ENCODE measurements at regions not wholly inside any gene's neighbourhood (a gene's known extent, or its start where the extent isn't known, plus 50 kb on each side); places are given as distances from the start of the nearest gene placed in this dataset.

GRCh38 chr16:79534143-79534542 lies 66.4 kb downstream of the MAF start:
- TF ChIP-seq, protein P1, sequence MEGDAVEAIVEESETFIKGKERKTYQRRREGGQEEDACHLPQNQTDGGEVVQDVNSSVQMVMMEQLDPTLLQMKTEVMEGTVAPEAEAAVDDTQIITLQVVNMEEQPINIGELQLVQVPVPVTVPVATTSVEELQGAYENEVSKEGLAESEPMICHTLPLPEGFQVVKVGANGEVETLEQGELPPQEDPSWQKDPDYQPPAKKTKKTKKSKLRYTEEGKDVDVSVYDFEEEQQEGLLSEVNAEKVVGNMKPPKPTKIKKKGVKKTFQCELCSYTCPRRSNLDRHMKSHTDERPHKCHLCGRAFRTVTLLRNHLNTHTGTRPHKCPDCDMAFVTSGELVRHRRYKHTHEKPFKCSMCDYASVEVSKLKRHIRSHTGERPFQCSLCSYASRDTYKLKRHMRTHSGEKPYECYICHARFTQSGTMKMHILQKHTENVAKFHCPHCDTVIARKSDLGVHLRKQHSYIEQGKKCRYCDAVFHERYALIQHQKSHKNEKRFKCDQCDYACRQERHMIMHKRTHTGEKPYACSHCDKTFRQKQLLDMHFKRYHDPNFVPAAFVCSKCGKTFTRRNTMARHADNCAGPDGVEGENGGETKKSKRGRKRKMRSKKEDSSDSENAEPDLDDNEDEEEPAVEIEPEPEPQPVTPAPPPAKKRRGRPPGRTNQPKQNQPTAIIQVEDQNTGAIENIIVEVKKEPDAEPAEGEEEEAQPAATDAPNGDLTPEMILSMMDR (CRISPR knock-in tag; IDR thresholded peaks at IDR 0.05) = no peak
- TF ChIP-seq POLR2AphosphoS2 (IDR thresholded peaks at IDR 0.05; ENCODE audit: low read depth, low read length) = no peak
- no peak for TF ChIP-seq ZBTB44 (CRISPR knock-in tag; IDR thresholded peaks at IDR 0.05)
- TF ChIP-seq CREB1 (IDR thresholded peaks at IDR 0.05) = no peak
- TF ChIP-seq CREB1 (CRISPR knock-in tag; IDR thresholded peaks at IDR 0.05) = no peak
- TF ChIP-seq HES4 (CRISPR knock-in tag; IDR thresholded peaks at IDR 0.05; ENCODE audit: borderline replicate concordance) = no peak
- no peak for TF ChIP-seq ZNF274 (CRISPR knock-in tag; IDR thresholded peaks at IDR 0.05)
- TF ChIP-seq, protein P2, sequence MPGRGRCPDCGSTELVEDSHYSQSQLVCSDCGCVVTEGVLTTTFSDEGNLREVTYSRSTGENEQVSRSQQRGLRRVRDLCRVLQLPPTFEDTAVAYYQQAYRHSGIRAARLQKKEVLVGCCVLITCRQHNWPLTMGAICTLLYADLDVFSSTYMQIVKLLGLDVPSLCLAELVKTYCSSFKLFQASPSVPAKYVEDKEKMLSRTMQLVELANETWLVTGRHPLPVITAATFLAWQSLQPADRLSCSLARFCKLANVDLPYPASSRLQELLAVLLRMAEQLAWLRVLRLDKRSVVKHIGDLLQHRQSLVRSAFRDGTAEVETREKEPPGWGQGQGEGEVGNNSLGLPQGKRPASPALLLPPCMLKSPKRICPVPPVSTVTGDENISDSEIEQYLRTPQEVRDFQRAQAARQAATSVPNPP (CRISPR knock-in tag; IDR thresholded peaks at IDR 0.05) = no peak
- TF ChIP-seq FOXA1 (IDR thresholded peaks at IDR 0.05) = no peak
- no peak for TF ChIP-seq FOXA1 (CRISPR knock-in tag; IDR thresholded peaks at IDR 0.05)
